ENCODE measurements at regions not wholly inside any gene's neighbourhood (a gene's known extent, or its start where the extent isn't known, plus 50 kb on each side); places are given as distances from the start of the nearest gene placed in this dataset.

DNA sequence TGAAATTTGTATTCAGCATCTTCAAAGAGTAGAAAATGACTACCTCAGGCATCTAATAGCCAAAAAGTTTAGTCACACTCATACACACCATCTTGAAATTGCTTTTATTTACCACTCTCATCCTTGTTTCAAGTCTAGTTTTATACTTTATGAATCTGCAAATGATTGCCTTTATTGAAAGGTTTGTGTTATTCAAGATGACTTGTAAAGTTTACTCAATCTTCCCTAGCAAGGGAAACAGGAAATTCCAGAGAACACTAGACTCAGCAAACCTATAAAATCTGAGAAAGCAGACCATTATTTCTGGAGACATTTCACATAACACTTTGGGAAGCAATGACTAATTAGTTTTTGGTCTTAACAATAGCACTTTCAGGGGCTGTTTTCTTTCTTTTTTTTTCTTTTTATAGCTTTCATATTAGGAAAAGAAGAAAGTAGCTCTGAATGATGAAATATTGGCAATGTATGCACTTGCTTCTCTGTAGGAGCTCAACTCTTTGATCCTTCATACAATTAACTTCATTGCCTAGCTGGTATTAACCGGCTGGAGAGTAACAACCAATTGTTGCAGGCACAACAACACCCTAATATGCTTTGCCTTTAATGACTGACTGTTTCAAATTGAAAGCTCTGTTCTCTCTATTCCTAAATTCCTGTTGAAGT, 68.9 kb upstream of the HDAC9 start:
- no peak for ATAC-seq
- H3K27ac Mint-ChIP-seq: no peak overlapping the region
- no peak for DNase-seq

DNA sequence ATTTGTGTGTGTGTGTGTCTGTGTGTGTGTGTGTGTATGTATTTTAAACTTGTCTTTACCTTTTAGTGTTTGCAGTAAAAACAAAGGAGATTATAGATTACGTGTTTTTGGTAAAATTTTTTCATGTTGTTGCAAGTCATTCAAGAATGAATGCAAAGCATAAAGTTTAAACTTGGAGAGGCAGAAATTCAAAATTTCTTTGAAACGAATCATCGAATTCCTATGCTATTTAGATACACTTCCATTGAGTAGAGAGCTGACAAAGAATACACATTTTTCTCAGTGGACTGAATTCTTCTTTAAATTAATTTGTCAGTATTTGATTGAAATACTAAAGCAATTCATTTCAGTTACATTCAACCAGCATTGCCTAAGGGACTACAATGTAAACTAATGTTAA, 66.0 kb upstream of the HDAC9 start:
- Mint-ChIP-seq H3K4me3 (no peak overlapping the region), H3K27me3 (no peaks in the 10 kb centered on the region), H3K9me3 (peaks cover 0 to 5% of the 10 kb centered on the region in 2 donors), H3K4me1 (no peaks in the 10 kb centered on the region), H3K27ac (no peak overlapping the region)
- DNase-seq (no peak), ATAC-seq (no peak)

More for the DNA sequence above, 68.9 kb upstream of the HDAC9 start:
- Mint-ChIP-seq H3K4me1 (no peaks in the 10 kb centered on the region), H3K9me3 (no peaks in the 10 kb centered on the region), H3K4me3 (no peak overlapping the region), H3K27me3 (no peaks in the 10 kb centered on the region)

GRCh38 chr7:18430810-18431209, 64.7 kb upstream of the HDAC9 start:
- ATAC-seq (no peak), DNase-seq (no peak)
- no peaks in the 10 kb centered on the region for H3K27me3 Mint-ChIP-seq
- H3K9me3 Mint-ChIP-seq: peaks cover 0 to 5% of the 10 kb centered on the region in 2 donors
- H3K4me3 Mint-ChIP-seq: no peak overlapping the region
- H3K4me1 Mint-ChIP-seq: no peaks in the 10 kb centered on the region
- no peak overlapping the region for H3K27ac Mint-ChIP-seq

GRCh38 chr7:18434171-18434570, 61.4 kb upstream of the HDAC9 start:
- no peak for DNase-seq
- Mint-ChIP-seq H3K4me3 (no peak overlapping the region), H3K27me3 (no peaks in the 10 kb centered on the region), H3K4me1 (no peaks in the 10 kb centered on the region), H3K27ac (no peak overlapping the region), H3K9me3 (peaks cover 0 to 5% of the 10 kb centered on the region in 2 donors)
- ATAC-seq: no peak

- ATAC-seq: no peak
- DNase-seq: no peak
- Mint-ChIP-seq H3K27ac (no peak overlapping the region), H3K27me3 (no peaks in the 10 kb centered on the region), H3K4me1 (no peaks in the 10 kb centered on the region), H3K9me3 (peaks cover 0 to 2% of the 10 kb centered on the region in 2 donors), H3K4me3 (no peak overlapping the region)
Observed at GRCh38 chr7:18437101-18437500, 58.4 kb upstream of the HDAC9 start.

GRCh38 chr7:18440934-18441333, 54.6 kb upstream of the HDAC9 start:
- H3K4me1 Mint-ChIP-seq: no peaks in the 10 kb centered on the region
- H3K9me3 Mint-ChIP-seq: no peaks in the 10 kb centered on the region
- no peaks in the 10 kb centered on the region for H3K27me3 Mint-ChIP-seq
- H3K4me3 Mint-ChIP-seq: no peak overlapping the region
- no peak overlapping the region for H3K27ac Mint-ChIP-seq
- ATAC-seq (no peak), DNase-seq (no peak)

DNA sequence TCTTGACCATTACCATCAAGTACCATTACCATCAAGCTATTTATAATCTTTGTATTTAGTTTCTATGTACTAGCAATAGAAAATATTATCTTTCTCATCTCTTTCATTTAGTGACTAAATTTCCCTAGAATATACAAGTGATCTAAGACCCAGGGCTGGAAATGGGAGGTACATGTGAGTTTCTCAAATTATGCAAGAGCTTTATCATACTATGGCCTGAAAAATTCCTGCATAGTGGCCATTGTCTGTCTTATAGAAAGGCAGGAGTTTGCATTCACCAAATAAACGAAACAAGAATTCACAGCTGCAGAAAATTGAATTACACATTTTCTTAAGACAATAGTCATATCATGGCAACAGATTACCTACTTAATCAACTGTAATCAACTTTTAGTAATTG, 50.7 kb upstream of the HDAC9 start:
- Mint-ChIP-seq H3K4me1 (no peaks in the 10 kb centered on the region), H3K27ac (no peak overlapping the region), H3K27me3 (no peaks in the 10 kb centered on the region), H3K4me3 (no peak overlapping the region), H3K9me3 (no peaks in the 10 kb centered on the region)
- DNase-seq (no peak), ATAC-seq (no peak)

DNA sequence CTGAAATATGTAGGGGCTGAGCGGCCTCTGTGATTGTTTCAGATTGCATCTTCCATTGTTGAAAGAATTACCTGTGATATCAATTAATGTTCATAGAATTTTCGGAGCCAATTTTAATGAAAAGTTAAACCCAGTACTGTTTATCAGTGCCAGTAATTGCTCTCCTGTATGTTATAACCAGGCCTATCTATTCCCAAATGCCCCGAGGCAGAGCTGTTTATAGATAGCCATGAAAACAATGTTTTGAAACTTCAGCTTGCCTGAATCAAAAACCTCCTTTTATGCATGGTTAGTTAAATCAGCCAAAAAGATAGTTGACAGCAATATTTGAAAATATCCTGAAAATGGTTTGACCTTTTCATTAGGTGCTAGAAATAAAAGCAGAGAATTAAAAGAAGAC, 50.1 kb upstream of the HDAC9 start:
- Mint-ChIP-seq H3K27me3 (no peaks in the 10 kb centered on the region), H3K27ac (no peak overlapping the region)

More for the DNA sequence above, 50.1 kb upstream of the HDAC9 start:
- Mint-ChIP-seq H3K4me1 (no peaks in the 10 kb centered on the region), H3K4me3 (no peak overlapping the region), H3K9me3 (no peaks in the 10 kb centered on the region)
- no peak for DNase-seq
- no peak for ATAC-seq
